ENCODE measurements at regions not wholly inside any gene's neighbourhood (a gene's known extent, or its start where the extent isn't known, plus 50 kb on each side); places are given as distances from the start of the nearest gene placed in this dataset.
"Not testable (repeated sequence)": the region's sequence is repeated elsewhere in the genome, so short reads cannot be mapped to it uniquely, and the experiment has no call there.

DNA sequence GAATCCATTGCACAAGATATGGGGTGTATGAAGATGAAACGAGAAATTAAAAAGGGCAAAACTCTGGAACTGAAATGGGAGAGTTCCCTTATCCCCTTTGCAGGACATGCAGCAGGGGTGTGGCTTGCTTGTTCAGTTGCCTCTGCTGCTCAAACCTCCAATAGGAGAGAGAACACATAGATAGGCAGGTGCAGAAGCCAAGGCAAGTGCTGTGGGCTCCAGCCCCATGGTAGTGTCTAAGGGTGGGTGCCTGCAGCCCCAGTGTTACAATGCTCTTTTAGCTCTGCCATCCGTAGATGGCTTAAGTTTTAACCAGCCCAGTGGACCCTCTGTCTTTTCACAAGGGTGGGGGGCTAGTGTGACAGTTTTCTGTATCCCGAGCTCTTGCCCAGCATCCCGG lies 69.7 kb downstream of the CMAS start:
- Mint-ChIP-seq H3K4me1 (no peaks in the 10 kb centered on the region), H3K36me3 (no peaks in the 10 kb centered on the region), H3K4me3 (no peak overlapping the region), H3K27ac (no peak overlapping the region), H3K9me3 (no peaks in the 10 kb centered on the region), H3K27me3 (peaks cover 18 to 24% of the 10 kb centered on the region in 2 donors)
- DNase-seq = no peak
- no peak for ATAC-seq (replicated peaks)

DNA sequence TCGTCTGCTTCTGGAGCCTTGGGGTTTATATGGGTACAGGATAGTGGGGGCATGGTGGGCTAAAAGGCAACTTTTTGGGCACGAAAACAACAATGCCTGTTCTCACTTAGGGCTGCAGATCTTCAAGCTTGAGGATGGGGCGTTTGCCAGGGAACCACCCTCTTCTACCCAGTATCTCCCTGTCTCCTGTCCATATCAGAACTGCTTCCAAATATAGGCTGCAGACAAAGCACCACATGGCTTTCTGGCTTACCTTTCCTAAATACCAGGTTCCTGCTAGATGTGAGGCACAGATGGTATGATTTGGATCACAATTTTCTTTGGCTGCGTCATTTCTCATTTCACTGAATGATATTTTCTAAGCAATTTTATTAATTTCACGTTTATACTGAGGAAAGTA lies 70.4 kb downstream of the CMAS start:
- Mint-ChIP-seq H3K36me3 (no peaks in the 10 kb centered on the region), H3K27ac (no peak overlapping the region), H3K4me1 (peaks cover 0 to 5% of the 10 kb centered on the region in 2 donors), H3K4me3 (no peak overlapping the region), H3K27me3 (peaks cover 18 to 24% of the 10 kb centered on the region in 2 donors), H3K9me3 (no peaks in the 10 kb centered on the region)
- DNase-seq (no peak), ATAC-seq (replicated peaks) (no peak)

DNA sequence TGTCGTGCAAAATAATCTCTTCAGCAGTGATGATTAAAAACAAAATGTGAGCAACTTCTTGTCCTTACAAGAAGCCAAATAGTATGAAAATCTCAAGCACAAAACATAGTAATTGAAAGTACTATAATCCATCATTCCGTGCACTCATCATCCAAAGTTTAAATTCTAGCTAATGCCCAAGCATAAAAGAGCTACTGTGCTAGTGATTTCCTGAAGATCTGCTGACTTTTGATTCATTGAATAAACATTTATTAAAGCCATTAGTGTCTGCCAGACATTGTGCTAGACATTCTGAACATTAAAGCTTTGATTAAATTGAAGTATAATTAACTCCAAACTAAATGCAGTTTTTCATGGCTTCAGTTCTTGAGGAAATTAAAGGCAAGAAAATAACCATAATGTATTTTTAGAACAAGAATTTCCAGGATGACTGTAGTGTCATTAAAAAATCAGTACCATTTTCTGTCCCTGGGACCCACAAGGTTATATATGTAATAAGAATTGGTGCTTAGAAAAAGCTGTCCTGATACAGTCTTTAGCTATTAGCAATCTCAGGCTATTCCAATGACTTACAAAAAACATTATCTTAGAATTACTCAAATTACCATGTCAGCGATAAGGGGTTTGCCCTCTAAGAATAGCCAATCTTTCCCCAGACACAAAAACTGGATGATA lies 71.7 kb downstream of the CMAS start:
- DNase-seq = no peak
- Mint-ChIP-seq H3K4me1 (peaks cover 0 to 6% of the 10 kb centered on the region in 2 donors), H3K27me3 (peaks cover 18 to 24% of the 10 kb centered on the region in 2 donors), H3K9me3 (no peaks in the 10 kb centered on the region), H3K27ac (no peak overlapping the region), H3K4me3 (no peak overlapping the region), H3K36me3 (no peaks in the 10 kb centered on the region)
- ATAC-seq (replicated peaks) = no peak

DNA sequence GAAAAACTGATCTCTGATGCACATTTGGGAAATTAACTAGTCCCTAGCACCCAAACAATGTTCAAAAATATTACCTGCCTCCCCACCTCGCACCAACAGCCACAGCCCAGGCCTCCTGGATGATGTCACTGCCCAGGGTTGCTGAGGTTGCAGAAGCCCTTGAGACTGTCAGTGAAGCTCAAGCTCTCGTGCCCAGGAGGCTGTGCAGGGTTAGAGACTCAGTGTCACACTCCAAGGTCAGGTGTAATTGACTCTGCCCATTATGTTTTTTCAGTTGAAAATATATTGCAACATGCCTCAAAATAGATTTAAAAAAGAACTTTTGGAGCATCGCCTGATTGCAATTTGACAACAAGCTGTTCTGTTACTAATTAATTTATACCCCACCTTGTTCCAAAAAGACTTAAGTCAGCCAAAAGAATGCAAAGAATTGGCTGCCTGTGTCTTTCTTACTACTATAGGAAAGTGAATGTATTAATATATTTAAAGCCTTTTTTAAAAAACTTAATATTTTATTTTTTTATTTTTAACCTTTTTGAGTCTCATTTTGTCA lies 72.3 kb downstream of the CMAS start:
- ATAC-seq (replicated peaks) (no peak), DNase-seq (no peak)

DNA sequence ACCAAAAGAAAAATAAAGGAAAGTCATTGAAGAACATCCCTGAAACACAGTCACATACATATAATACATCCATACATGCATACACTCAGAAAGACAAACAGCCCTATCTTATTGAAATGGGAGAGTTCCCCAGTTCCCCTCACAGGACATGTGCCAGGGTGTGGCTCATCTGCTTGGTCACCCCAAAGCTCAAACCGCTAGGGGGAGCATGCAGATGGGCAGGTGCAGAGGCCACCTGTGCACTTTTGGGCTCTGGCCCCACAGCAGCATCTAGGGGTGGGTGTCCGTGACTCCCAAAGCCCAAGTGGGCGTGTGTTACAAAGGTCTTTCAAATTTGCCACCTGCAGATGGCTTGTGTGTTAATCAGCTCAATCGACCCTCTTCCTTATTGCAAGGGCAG lies 75.2 kb downstream of the CMAS start:
- ATAC-seq (replicated peaks) (peak; percentile 67 to 73), DNase-seq (no peak)
- Mint-ChIP-seq H3K27me3 (peaks cover 7 to 9% of the 10 kb centered on the region in 2 donors), H3K36me3 (peaks cover 3 to 9% of the 10 kb centered on the region in 2 donors), H3K4me1 (peaks cover 7 to 23% of the 10 kb centered on the region in 2 donors), H3K27ac (no peak overlapping the region), H3K9me3 (peaks cover 6 to 10% of the 10 kb centered on the region in 2 donors), H3K4me3 (no peak overlapping the region)

More for the DNA sequence above, 72.3 kb downstream of the CMAS start:
- H3K9me3 Mint-ChIP-seq = no peaks in the 10 kb centered on the region
- H3K36me3 Mint-ChIP-seq = no peaks in the 10 kb centered on the region
- H3K27ac Mint-ChIP-seq = no peak overlapping the region
- no peak overlapping the region for H3K4me3 Mint-ChIP-seq
- peaks cover 0 to 6% of the 10 kb centered on the region in 2 donors for H3K4me1 Mint-ChIP-seq
- H3K27me3 Mint-ChIP-seq = peaks cover 18 to 24% of the 10 kb centered on the region in 2 donors

DNA sequence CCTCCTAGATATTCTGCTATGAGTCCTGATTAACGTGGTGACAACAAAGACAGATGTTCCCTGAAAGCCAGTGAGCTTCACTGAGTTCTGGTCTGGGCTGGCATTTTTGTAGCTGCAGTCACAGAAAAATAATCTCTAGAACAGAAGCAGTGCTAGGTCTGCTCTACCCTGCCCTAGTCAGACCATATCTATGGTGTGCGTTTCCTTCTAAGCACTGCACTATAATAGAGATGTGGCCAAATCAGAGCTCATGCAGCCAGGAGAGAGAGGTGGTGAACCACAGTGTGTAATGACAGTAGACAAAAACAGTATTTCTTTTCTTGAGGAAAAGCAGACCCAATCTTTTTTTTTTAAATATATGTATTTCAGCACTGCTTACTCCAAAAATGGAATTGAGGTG lies 76.3 kb downstream of the CMAS start:
- Mint-ChIP-seq H3K36me3 (peaks cover 8 to 15% of the 10 kb centered on the region in 2 donors), H3K4me1 (peaks cover 10 to 25% of the 10 kb centered on the region in 2 donors), H3K27ac (no peak overlapping the region), H3K9me3 (peaks cover 12 to 14% of the 10 kb centered on the region in 2 donors), H3K27me3 (peaks cover 4 to 7% of the 10 kb centered on the region in 2 donors), H3K4me3 (no peak overlapping the region)
- DNase-seq (no peak), ATAC-seq (replicated peaks) (no peak)

DNA sequence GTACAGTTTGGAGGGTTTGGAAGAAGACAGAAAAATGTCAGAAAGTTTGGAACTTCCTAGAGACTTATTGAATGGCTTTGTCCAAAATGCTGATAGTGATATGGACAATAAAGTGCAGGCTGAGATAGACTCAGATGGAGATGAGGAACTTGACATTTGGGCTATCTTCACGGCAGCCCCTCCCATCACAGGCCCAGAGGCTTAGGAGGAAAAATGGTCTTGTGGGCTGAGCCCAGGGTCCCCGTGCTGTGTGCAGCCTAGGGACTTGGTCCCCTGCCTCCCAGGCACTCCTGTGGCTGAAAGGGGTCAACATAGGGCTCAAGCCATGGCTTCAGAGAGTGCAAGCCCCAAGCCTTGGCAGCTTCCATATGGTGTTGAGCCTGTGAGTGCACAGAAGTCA lies 79.0 kb downstream of the CMAS start:
- ATAC-seq (replicated peaks) (no peak), DNase-seq (no peak)
- Mint-ChIP-seq H3K36me3 (peaks cover 8 to 18% of the 10 kb centered on the region in 2 donors), H3K27me3 (peaks cover 0 to 3% of the 10 kb centered on the region in 2 donors), H3K4me1 (peaks cover 10 to 25% of the 10 kb centered on the region in 2 donors), H3K4me3 (no peak overlapping the region), H3K9me3 (peaks cover 15 to 16% of the 10 kb centered on the region in 2 donors), H3K27ac (no peak overlapping the region)

DNA sequence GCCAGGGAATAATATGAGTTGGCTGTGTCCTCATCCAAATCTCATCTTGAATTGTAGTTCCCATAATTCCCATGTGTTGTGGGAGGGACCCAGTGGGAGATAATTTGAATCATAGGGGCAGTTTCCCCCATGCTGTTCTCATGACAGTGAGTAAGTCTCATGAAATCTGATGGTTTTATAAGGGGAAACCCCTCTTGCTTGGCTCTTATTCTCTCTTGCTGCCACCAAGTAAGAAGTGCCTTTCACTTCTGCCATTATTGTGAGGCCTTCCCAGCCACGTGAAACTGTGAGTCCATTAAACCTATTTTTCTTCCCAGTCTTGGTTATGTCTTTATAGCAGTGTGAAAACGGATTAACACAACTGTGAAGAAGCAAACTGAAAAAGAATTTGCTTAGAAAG lies 80.1 kb downstream of the CMAS start:
- peak; percentile 81 to 85 for ATAC-seq (replicated peaks)
- DNase-seq, H3K4me3 Mint-ChIP-seq: not testable (repeated sequence)

DNA sequence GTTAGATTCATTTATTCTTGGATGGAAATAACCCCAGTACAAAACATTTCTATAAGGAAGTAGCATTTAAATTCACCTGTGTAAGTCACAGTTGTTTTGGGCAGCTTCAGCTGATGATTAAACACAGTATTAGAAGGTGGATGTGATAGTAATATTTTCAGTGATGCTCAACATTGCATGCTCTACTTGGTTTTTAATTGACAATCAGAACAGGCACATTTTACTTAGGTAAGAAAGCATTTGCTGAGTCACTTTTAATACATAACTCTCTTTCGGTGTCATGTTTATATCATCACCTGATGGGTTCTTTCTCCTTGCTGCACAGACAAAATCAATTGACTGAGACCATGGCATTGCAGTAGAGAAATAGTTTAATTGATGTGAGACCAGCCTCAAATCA lies 80.7 kb downstream of the CMAS start:
- ATAC-seq (replicated peaks) (peak; percentile 46 to 66), DNase-seq (no peak)
- peaks cover 10 to 19% of the 10 kb centered on the region in 2 donors for H3K4me1 Mint-ChIP-seq
- peaks cover 8% of the 10 kb centered on the region in 2 donors for H3K27me3 Mint-ChIP-seq
- no peak overlapping the region for H3K4me3 Mint-ChIP-seq
- peaks cover 15 to 16% of the 10 kb centered on the region in 2 donors for H3K9me3 Mint-ChIP-seq
- H3K36me3 Mint-ChIP-seq = peaks cover 8 to 18% of the 10 kb centered on the region in 2 donors
- no peak overlapping the region for H3K27ac Mint-ChIP-seq

More for the DNA sequence above, 80.1 kb downstream of the CMAS start:
- peaks cover 10 to 23% of the 10 kb centered on the region in 2 donors for H3K4me1 Mint-ChIP-seq
- peaks cover 15 to 16% of the 10 kb centered on the region in 2 donors for H3K9me3 Mint-ChIP-seq
- not testable (repeated sequence) for H3K27ac Mint-ChIP-seq, H3K27me3 Mint-ChIP-seq
- H3K36me3 Mint-ChIP-seq = peaks cover 8 to 18% of the 10 kb centered on the region in 2 donors

DNA sequence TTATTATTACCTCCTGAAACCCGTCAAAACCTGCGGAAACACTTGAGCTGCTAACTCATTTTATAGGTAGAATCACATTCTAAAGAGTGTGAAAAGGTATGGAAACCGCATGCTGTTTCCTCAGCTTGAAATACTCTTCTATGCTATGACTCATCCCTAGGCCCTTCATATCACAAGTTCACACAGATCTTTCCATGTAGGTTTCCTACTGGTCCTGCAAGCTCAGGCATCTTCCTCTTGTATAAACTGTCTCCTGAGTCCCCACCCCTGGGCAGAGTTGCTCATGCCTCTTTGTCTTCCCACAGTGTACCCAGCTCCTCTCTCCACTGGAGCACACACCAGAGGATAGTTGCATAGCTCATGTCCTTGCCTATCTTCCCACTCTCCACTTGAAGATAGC lies 84.7 kb downstream of the CMAS start:
- no peak for DNase-seq
- Mint-ChIP-seq H3K36me3 (peaks cover 5 to 12% of the 10 kb centered on the region in 2 donors), H3K27ac (no peak overlapping the region), H3K27me3 (peaks cover 21 to 28% of the 10 kb centered on the region in 2 donors), H3K4me3 (no peak overlapping the region), H3K9me3 (peaks cover 12 to 15% of the 10 kb centered on the region in 2 donors), H3K4me1 (peaks cover 6 to 8% of the 10 kb centered on the region in 2 donors)
- no peak for ATAC-seq (replicated peaks)

DNA sequence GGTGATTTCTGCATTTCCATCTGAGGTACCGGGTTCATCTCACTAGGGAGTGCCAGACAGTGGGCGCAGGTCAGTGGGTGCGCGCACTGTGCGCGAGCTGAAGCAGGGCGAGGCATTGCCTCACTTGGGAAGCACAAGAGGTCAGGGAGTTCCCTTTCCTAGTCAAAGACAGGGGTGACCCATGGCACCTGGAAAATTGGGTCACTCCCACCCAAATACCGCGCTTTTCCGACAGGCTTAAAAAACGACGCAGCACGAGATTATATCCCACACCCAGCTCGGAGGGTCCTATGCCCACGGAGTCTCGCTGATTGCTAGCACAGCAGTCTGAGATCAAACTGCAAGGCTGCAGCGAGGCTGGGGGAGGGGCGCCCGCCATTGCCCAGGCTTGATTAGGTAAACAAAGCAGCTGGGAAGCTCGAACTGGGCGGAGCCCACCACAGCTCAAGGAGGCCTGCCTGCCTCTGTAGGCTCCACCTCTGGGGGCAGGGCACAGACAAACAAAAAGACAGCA lies 90.6 kb downstream of the CMAS start:
- H3K27ac Mint-ChIP-seq; H3K4me1 Mint-ChIP-seq; DNase-seq; H3K4me3 Mint-ChIP-seq; H3K9me3 Mint-ChIP-seq; ATAC-seq (replicated peaks); H3K36me3 Mint-ChIP-seq: not testable (repeated sequence)
- peaks cover 13 to 25% of the 10 kb centered on the region in 2 donors for H3K27me3 Mint-ChIP-seq
